ENCODE measurements at regions not wholly inside any gene's neighbourhood (a gene's known extent, or its start where the extent isn't known, plus 50 kb on each side); places are given as distances from the start of the nearest gene placed in this dataset.

GRCh38 chr14:53792909-53793308 is 163.7 kb downstream of the BMP4 start:
- DNase-seq (no peak), ATAC-seq (peak in 3 of 4 donors; percentile 27 to 54 (median 45))
- Histone ChIP-seq H3K27me3 (no peaks in the 10 kb centered on the region), H3K27ac (no peak overlapping the region), H3K4me1 (no peaks in the 10 kb centered on the region), H3K9me3 (no peaks in the 10 kb centered on the region), H3K36me3 (no peaks in the 10 kb centered on the region), H3K4me3 (no peak overlapping the region)
- intact Hi-C loops (cut with DNase I): no loop called here
- TF ChIP-seq CTCF (IDR thresholded peaks at IDR 0.05) (peak in 3 of 4 donors; percentile 14 to 21 (median 20)), POLR2A (IDR thresholded peaks at IDR 0.05) (no peak)
- 73% methylated on average over 1 of the region's 1 CpG for WGBS (ENCODE audit: insufficient coverage, low coverage, low lambda C conversion rate, missing lambda C conversion rate)

GRCh38 chr14:53790731-53791500 is 165.7 kb downstream of the BMP4 start:
- WGBS (ENCODE audit: insufficient coverage, low coverage, low lambda C conversion rate, missing lambda C conversion rate): 54% methylated on average over 3 of the region's 3 CpGs
- Histone ChIP-seq H3K36me3 (no peaks in the 10 kb centered on the region), H3K27me3 (no peaks in the 10 kb centered on the region), H3K4me3 (no peak overlapping the region), H3K9me3 (no peaks in the 10 kb centered on the region), H3K4me1 (no peaks in the 10 kb centered on the region), H3K27ac (no peak overlapping the region)
- TF ChIP-seq CTCF (IDR thresholded peaks at IDR 0.05) (no peak), POLR2A (IDR thresholded peaks at IDR 0.05) (no peak)
- no peak for DNase-seq
- ATAC-seq: no peak
- intact Hi-C loops (cut with DNase I): no loop called here

- TF ChIP-seq CTCF (IDR thresholded peaks at IDR 0.05) (no peak), POLR2A (IDR thresholded peaks at IDR 0.05) (no peak)
- Histone ChIP-seq H3K9me3 (no peaks in the 10 kb centered on the region), H3K36me3 (no peaks in the 10 kb centered on the region), H3K27me3 (no peaks in the 10 kb centered on the region), H3K4me1 (no peaks in the 10 kb centered on the region), H3K4me3 (no peak overlapping the region), H3K27ac (no peak overlapping the region)
- intact Hi-C loops (cut with DNase I): no loop called here
- DNase-seq: no peak
- WGBS (ENCODE audit: insufficient coverage, low coverage, low lambda C conversion rate, missing lambda C conversion rate): 75% methylated on average over 5 of the region's 5 CpGs
- no peak for ATAC-seq
These were observed 168.1 kb downstream of the BMP4 start for GRCh38 chr14:53788566-53788965.

GRCh38 chr14:53786045-53786444 is 170.6 kb downstream of the BMP4 start:
- ATAC-seq: no peak
- DNase-seq: no peak
- Histone ChIP-seq H3K36me3 (no peaks in the 10 kb centered on the region), H3K4me3 (no peak overlapping the region), H3K9me3 (no peaks in the 10 kb centered on the region), H3K27ac (no peak overlapping the region), H3K27me3 (no peaks in the 10 kb centered on the region), H3K4me1 (no peaks in the 10 kb centered on the region)
- intact Hi-C loops (cut with DNase I): no loop called here
- TF ChIP-seq POLR2A (IDR thresholded peaks at IDR 0.05) (no peak), CTCF (IDR thresholded peaks at IDR 0.05) (no peak)
